Mononuclear cell (primary cell): ENCODE measurements at regions not wholly inside any gene's neighbourhood (a gene's known extent, or its start where the extent isn't known, plus 50 kb on each side); places are given as distances from the start of the nearest gene placed in this dataset.
"Not testable (repeated sequence)": the region's sequence is repeated elsewhere in the genome, so short reads cannot be mapped to it uniquely, and the experiment has no call there.

ENCODE experiments used
- H3K27me3 ChIP-seq: 2 replicates; pipeline ENCODE4 v1.6.0; 2011; ENCODE audit warnings: low read length, control low read depth; ENCODE audit not compliant: insufficient read depth
- H3K4me1 ChIP-seq: 2 replicates; pipeline ENCODE4 v1.5.1; 2011; ENCODE audit warnings: mild to moderate bottlenecking, low read length, control low read depth; ENCODE audit not compliant: insufficient read depth
- H3K4me3 ChIP-seq: 2 replicates; pipeline ENCODE4 v1.5.1; 2011; ENCODE audit warnings: mild to moderate bottlenecking, low read length, moderate library complexity
- H3K9me3 ChIP-seq: 2 replicates; pipeline ENCODE4 v1.5.1; 2011; ENCODE audit warnings: low read depth, mild to moderate bottlenecking, control low read depth, low read length

DNA sequence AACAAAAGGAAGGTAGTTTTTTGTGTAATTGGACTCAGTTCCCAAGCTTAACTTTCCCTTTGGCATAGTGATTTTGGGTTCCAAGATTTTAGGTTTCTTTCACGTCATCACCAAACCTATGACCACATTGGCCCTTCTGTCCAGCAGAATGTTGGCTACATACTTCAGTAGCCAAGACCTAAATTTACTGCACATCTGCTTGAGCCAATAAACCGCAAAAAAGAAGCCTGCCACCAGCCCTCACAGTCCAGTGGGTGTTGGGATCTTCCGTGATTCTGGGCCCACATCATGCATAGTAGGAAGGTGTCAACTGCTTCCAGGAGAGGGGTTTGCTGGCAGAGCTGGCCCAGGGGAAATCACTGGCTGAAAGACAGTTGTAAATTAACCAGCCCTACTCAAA, 57.6 kb upstream of the LIPC start:
- H3K4me1 ChIP-seq, result peaks cover 4% of the 10 kb centered on the region
- no peak overlapping the region for H3K4me3 ChIP-seq
- peaks cover 8% of the 10 kb centered on the region for H3K9me3 ChIP-seq
- H3K27me3 ChIP-seq, result no peaks in the 10 kb centered on the region

DNA sequence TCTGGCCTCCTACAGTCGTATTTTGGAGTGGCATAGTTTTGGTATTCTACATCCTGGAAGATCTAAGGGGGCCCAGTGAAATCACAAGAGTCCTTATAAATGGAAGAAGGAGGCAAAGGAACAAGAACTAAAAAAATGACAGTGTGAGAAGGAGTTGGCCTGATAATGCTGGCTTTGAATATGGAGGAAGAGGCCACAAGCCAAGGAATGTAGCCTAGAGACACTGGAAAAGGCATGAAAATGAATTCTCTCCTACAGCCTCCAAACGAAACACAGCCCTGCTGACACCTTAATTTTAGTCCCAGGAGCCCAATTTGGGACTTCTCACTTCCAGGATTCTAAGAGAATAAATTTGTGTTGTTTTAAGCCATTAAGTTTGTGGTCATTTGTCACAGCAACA, 54.6 kb upstream of the LIPC start:
- no peaks in the 10 kb centered on the region for H3K4me1 ChIP-seq
- H3K27me3 ChIP-seq, result no peaks in the 10 kb centered on the region
- H3K9me3 ChIP-seq, result peaks cover 4% of the 10 kb centered on the region
- H3K4me3 ChIP-seq, result no peak overlapping the region

DNA sequence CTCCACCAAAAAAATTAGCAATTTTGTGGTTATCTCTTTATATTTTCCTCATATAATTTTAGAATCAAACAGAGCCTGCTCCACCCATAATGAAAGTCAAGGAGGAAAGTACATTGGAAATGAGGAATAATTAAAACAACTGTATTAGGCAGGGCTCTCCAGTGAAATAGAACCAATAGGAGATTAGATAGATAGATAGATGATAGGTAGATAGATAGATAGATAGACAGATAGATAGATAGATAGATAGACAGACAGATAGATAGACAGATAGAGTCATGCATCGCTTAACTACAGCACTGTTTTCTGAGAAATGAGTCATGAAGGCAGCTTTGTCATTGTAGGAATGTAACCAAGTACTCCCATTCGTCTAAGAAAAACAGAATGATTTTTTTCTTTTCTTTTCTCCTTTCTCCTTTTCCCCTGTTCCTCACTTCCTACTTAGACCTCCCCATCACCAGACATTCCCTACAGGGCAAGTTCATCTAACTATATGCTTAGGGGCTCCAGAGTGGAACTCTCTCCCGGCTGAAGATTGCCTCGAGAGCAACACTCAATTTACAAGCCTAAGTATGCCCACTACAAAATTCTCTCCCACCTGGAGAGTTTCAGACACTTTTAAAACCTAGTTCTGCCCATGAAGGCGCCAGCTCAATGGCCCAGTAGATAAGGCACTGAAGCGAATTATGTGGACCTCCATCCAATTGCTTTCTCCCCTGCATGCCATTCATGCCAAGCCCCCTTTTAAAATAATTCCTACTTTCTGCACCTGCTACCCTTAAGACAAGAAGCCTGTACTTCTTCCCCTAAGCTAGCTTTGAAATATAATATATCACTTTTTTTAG, 53.3 kb upstream of the LIPC start:
- H3K4me1 ChIP-seq, result no peaks in the 10 kb centered on the region
- no peaks in the 10 kb centered on the region for H3K9me3 ChIP-seq
- no peak overlapping the region for H3K4me3 ChIP-seq
- no peaks in the 10 kb centered on the region for H3K27me3 ChIP-seq

DNA sequence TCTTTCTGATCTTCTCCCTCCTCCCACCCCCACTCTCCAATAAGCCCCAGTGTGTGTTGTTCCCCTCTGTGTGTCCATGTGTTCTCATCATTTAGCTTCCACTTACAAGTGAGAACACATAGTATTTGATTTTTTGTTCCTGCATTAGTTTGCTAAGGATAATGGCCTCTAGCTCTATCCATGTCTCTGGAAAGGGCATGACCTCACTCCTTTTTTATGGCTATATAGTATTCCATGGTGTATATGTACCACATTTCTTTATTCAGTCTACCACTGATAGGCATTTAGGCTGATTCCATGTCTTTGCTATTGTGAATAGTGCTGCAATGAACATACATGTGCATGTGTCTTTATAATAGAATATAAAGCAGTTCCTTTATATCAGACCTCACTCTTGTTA, 52.3 kb upstream of the LIPC start:
- not testable (repeated sequence) for H3K9me3 ChIP-seq, H3K4me1 ChIP-seq, H3K4me3 ChIP-seq, H3K27me3 ChIP-seq

DNA sequence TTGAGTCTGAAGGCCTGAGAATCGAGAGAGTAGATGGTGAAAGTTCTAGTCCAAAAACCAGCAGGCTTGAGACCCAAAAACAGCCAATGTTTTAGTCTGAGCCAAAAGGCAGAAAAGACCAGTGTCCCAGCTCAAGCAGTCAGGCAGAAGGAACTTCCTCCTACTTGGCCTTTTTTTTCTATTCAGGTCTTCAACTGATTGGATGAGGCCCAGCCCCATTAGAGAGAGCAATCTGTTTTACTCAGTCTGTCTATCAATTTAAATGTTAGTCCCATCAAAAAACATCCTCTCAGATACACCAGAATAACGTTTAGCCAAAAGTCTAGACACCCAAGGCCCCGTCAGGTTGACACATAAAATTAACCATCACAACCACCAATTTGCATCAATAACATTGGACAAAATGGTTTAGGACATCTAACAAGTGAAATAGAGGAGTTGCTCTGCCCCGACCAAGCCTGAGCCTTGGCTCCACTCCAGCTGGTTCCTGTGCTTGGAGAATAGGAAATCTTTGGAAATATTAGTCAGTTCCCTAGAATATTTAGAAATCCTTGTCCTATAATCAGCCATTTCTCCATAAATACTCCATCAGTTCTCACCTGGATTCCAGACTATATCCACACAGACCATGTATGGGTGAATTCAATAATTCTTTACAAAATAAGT, 51.4 kb upstream of the LIPC start:
- H3K9me3 ChIP-seq, result no peaks in the 10 kb centered on the region
- no peaks in the 10 kb centered on the region for H3K27me3 ChIP-seq
- H3K4me3 ChIP-seq, result no peak overlapping the region
- H3K4me1 ChIP-seq, result no peaks in the 10 kb centered on the region

DNA sequence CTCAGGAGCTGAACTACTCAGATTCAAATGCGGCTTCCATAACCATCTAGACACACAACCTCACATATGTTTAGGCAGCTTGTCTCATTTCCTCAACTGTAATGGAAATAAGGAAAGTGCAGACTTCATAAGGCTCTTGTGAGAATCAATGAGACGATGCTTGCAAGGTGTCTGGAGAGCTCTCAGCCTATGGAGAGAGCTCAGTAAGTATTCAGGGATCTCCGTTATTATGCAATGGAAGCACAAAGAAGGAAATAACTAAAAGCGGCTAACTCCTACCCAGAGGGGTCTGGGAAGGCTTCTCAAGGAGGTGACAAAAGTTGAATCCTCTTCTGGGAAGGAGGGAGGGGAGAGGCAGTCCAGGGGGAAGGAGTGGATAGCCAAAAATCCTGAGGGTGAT, 50.1 kb upstream of the LIPC start:
- no peaks in the 10 kb centered on the region for H3K4me1 ChIP-seq
- no peaks in the 10 kb centered on the region for H3K9me3 ChIP-seq
- no peak overlapping the region for H3K4me3 ChIP-seq
- H3K27me3 ChIP-seq, result no peaks in the 10 kb centered on the region
